SK-N-SH (cell line): ENCODE measurements at regions not wholly inside any gene's neighbourhood (a gene's known extent, or its start where the extent isn't known, plus 50 kb on each side); places are given as distances from the start of the nearest gene placed in this dataset.

ENCODE experiments used
- CTCF ChIA-PET: fragments of 300-600, 350-600 bp; formaldehyde crosslinking; extraction: SDS; loops from one replicate; lab custom pipeline; 2021; lab: Yijun Ruan, JAX
- POLR2A ChIA-PET: fragments of 350-600 bp; sonication (Branson Sonifier 250); formaldehyde crosslinking; extraction: SDS; loops from one replicate; lab custom pipeline; 2020; ENCODE audit warnings: antibody characterized with exemption, inconsistent platforms; lab: Yijun Ruan, JAX
- DNase-seq: peaks from one replicate; pipeline ENCODE4 v3.0.0; 2012
- H2AFZ ChIP-seq: fragments of 200-600 bp; sonication (generic); 2 replicates; pipeline ENCODE4 v1.8.1; 2016; ENCODE audit warnings: antibody characterized with exemption, mild to moderate bottlenecking, low read depth
- H3F3A ChIP-seq: fragments of 200-600 bp; sonication (generic); replicated peaks from 2 replicates; pipeline ENCODE3; 2016; ENCODE audit warnings: antibody characterized with exemption, mild to moderate bottlenecking; ENCODE audit not compliant: insufficient read depth
- H3K27ac ChIP-seq, 2 experiments: fragments of 200-500 bp in 1 of 2; fragments of 200-600 bp in 1 of 2; sonication (Bioruptor generic) in 1 of 2; sonication (generic), shearing (Covaris generic) in 1 of 2; 2 replicates each; pipeline versions ENCODE4 v1.5.1 to v1.6.1; 2014 to 2016; ENCODE audit warnings: low read depth in 2 of 2, inconsistent platforms in 1 of 2, low read length in 1 of 2, mild to moderate bottlenecking in 1 of 2, mixed read lengths in 1 of 2
- H3K27me3 ChIP-seq: fragments of 200-600 bp; sonication (generic), shearing (Covaris generic); 2 replicates; pipeline ENCODE4 v1.6.1; 2016; ENCODE audit warnings: mixed run types; ENCODE audit not compliant: insufficient read depth
- H3K36me3 ChIP-seq, 2 experiments: fragments of 200-500 bp in 1 of 2; fragments of 200-600 bp in 1 of 2; sonication (Bioruptor generic) in 1 of 2; sonication (generic) in 1 of 2; replicated peaks in 1 of 2; 2 replicates each; pipeline versions ENCODE3 to v1.5.1; 2014 to 2016; ENCODE audit warnings: low read length in 1 of 2, mild to moderate bottlenecking in 1 of 2; ENCODE audit not compliant: insufficient read depth in 2 of 2, control insufficient read depth in 1 of 2
- H3K4me1 ChIP-seq, 2 experiments: fragments of 200-500 bp in 1 of 2; fragments of 200-600 bp in 1 of 2; sonication (Bioruptor generic) in 1 of 2; sonication (generic), shearing (Covaris generic) in 1 of 2; 2 replicates each; pipeline versions ENCODE4 v1.5.1 to v1.6.1; 2014 to 2016; ENCODE audit warnings: low read depth in 1 of 2, low read length in 1 of 2, mixed run types in 1 of 2; ENCODE audit not compliant: insufficient read depth in 2 of 2, control insufficient read depth in 1 of 2
- H3K4me2 ChIP-seq: fragments of 200-600 bp; sonication (generic), shearing (Covaris generic); 2 replicates; pipeline ENCODE4 v1.6.1; 2017; ENCODE audit warnings: mixed run types
- H3K4me3 ChIP-seq, 2 experiments: fragments of 200-500 bp in 1 of 2; fragments of 200-600 bp in 1 of 2; sonication (Bioruptor generic) in 1 of 2; sonication (generic), shearing (Covaris generic) in 1 of 2; 2 replicates each; pipeline versions ENCODE4 v1.5.1 to v1.8.1; 2014 to 2016; ENCODE audit warnings: low read depth in 2 of 2, inconsistent platforms in 1 of 2, low read length in 1 of 2, mild to moderate bottlenecking in 1 of 2, mixed read lengths in 1 of 2, moderate library complexity in 1 of 2
- H3K79me2 ChIP-seq: fragments of 200-600 bp; sonication (generic); 2 replicates; pipeline ENCODE4 v1.8.1; 2017; ENCODE audit warnings: mild to moderate bottlenecking; ENCODE audit not compliant: insufficient read depth
- H3K9ac ChIP-seq: fragments of 200-600 bp; sonication (generic); 2 replicates; pipeline ENCODE4 v1.6.1; 2017; ENCODE audit warnings: mixed run types
- H3K9me2 ChIP-seq: fragments of 200-600 bp; sonication (generic); 2 replicates; pipeline ENCODE4 v1.6.1; 2017; ENCODE audit warnings: mixed run types
- H3K9me3 ChIP-seq: fragments of 200-600 bp; sonication (generic); 2 replicates; pipeline ENCODE4 v1.6.1; 2017; ENCODE audit warnings: mixed run types, mild to moderate bottlenecking, moderate library complexity
- H4K20me1 ChIP-seq: fragments of 200-600 bp; sonication (generic); 2 replicates; pipeline ENCODE4 v1.6.1; 2017; ENCODE audit warnings: mild to moderate bottlenecking, mixed run types; ENCODE audit not compliant: insufficient read depth
- CHD2 ChIP-seq: fragments of 150-350 bp; IDR thresholded peaks from 2 replicates; pipeline ENCODE4 v1.6.1; 2018; ENCODE audit warnings: low read length; ENCODE audit not compliant: partially characterized antibody
- ELF1 ChIP-seq: IDR thresholded peaks from 2 replicates; pipeline ENCODE4 v1.4.0; 2012
- EP300 ChIP-seq, 2 experiments: IDR thresholded peaks; 2 replicates each; pipeline versions ENCODE4 v1.4.0 to v1.6.1; 2012; ENCODE audit warnings: borderline replicate concordance in 1 of 2, low read depth in 1 of 2, low read length in 1 of 2
- EZH2phosphoT487 ChIP-seq: fragments of 200-600 bp; sonication (generic); IDR thresholded peaks from 2 replicates; pipeline ENCODE4 v1.6.1; 2017; ENCODE audit warnings: low read depth, mixed run types, mild to moderate bottlenecking, antibody characterized with exemption, moderate library complexity, borderline replicate concordance
- FOSL2 ChIP-seq: IDR thresholded peaks from 2 replicates; pipeline ENCODE4 v1.4.0; 2012; ENCODE audit warnings: low read depth, mild to moderate bottlenecking, moderate library complexity, borderline replicate concordance
- FOXJ3 ChIP-seq: sonication (generic); formaldehyde crosslinking; IDR thresholded peaks from 2 replicates; pipeline ENCODE4 v1.5.1; 2020; ENCODE audit warnings: mild to moderate bottlenecking, missing genetic modification reagents
- FOXM1 ChIP-seq: IDR thresholded peaks from 2 replicates; pipeline ENCODE4 v1.4.0; 2012; ENCODE audit warnings: low read depth, mild to moderate bottlenecking
- GATA2 ChIP-seq: sonication (generic); formaldehyde crosslinking; IDR thresholded peaks from 2 replicates; pipeline ENCODE4 v1.5.0; 2020; ENCODE audit warnings: mild to moderate bottlenecking, missing genetic modification reagents
- MEF2A ChIP-seq: IDR thresholded peaks from 2 replicates; pipeline ENCODE4 v1.4.0; 2012; ENCODE audit warnings: low read depth, borderline replicate concordance
- MXI1 ChIP-seq: IDR thresholded peaks from 2 replicates; pipeline ENCODE4 v1.6.1; 2012; ENCODE audit warnings: mild to moderate bottlenecking, low read depth, low read length, improper control_type of control experiment
- NFIC ChIP-seq: IDR thresholded peaks from 2 replicates; pipeline ENCODE4 v1.4.0; 2012; ENCODE audit warnings: borderline replicate concordance
- POLR2AphosphoS5 ChIP-seq: IDR thresholded peaks from 2 replicates; pipeline ENCODE4 v1.6.1; 2012; ENCODE audit warnings: low read depth, low read length
- RAD21 ChIP-seq: IDR thresholded peaks from 2 replicates; pipeline ENCODE4 v1.6.1; 2012; ENCODE audit warnings: mild to moderate bottlenecking, low read length
- RCOR1 ChIP-seq: fragments of 150-350 bp; IDR thresholded peaks from 2 replicates; pipeline ENCODE4 v1.6.1; 2017; ENCODE audit warnings: antibody characterized with exemption, low read length
- RXRA ChIP-seq: IDR thresholded peaks from 2 replicates; pipeline ENCODE4 v1.4.0; 2012; ENCODE audit warnings: low read depth, mild to moderate bottlenecking, borderline replicate concordance
- SMC3 ChIP-seq: IDR thresholded peaks from 2 replicates; pipeline ENCODE4 v1.6.1; 2012; ENCODE audit warnings: low read depth, low read length, improper control_type of control experiment
- TCF12 ChIP-seq: IDR thresholded peaks from 2 replicates; pipeline ENCODE4 v1.4.0; 2012
- WGBS: methylation state at CpG from one replicate; pipeline ENCODE4 v1.1.6; 2017; ENCODE audit warnings: low lambda C conversion rate; 5-methylcytosine and 5-hydroxymethylcytosine counted together
- TF ChIP-seq, protein P1 (sequence below): IDR thresholded peaks from 2 replicates; pipeline ENCODE4 v1.6.1; 2012; ENCODE audit warnings: mild to moderate bottlenecking, low read depth, low read length, moderate library complexity
- TF ChIP-seq, protein P2 (sequence below): IDR thresholded peaks from 2 replicates; pipeline ENCODE4 v1.4.0; 2012; ENCODE audit warnings: low read depth, borderline replicate concordance
- TF ChIP-seq, protein P3 (sequence below): fragments of 150-350 bp; IDR thresholded peaks from 2 replicates; pipeline ENCODE4 v1.6.1; 2017; ENCODE audit warnings: antibody characterized with exemption, low read length, low read depth, borderline replicate concordance
- TF ChIP-seq, protein P4 (sequence below): fragments of 150-350 bp; IDR thresholded peaks from 2 replicates; pipeline ENCODE4 v1.6.1; 2016; ENCODE audit warnings: mild to moderate bottlenecking, low read depth, low read length
- TF ChIP-seq, protein P5 (sequence below): IDR thresholded peaks from 2 replicates; pipeline ENCODE4 v1.4.0; 2012; ENCODE audit warnings: low read depth

DNA sequence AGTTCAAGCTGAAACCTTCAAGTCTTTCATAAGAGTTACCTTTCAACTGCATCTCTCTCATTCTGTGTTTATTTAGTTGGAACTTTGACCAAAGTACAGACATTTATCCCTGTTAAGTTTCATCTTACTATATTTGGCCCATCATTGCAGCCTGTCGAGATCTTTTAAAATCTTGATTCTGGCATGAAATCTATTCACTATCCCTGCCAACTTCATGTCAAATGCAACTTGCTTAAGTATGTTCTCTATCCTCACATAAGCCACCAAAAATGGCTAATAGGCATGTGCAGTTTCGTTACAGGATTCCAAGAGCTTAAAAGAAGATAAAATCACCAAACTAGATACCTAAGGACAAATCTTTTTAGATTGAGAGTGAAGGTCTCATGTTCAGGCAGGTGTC is 117.5 kb upstream of the KCNQ5 start:
- CTCF ChIA-PET: no interaction called here
- no peak overlapping the region for H2AFZ ChIP-seq

DNA sequence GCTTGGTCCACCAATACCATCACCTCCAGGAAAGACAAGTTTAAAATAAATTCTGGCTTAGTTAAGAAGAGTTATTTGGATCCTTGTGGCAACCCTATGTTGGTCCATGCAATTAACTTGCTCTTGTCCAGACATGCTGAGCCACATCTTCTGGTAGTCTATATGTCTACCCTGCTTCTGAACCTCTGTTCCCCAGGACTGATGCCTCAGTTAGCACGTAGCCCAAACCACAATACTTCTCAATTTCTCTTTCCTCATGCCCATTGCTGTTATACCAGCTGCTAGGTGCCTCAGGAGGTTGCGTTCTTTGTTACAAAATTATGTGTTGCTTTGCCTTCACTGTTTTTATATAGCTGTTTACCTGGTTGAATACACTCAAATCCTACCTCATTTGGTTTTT is 116.4 kb upstream of the KCNQ5 start:
- Histone ChIP-seq H3F3A (no peaks in the 10 kb centered on the region), H2AFZ (no peak overlapping the region), H4K20me1 (no peaks in the 10 kb centered on the region), H3K9me2 (no peaks in the 10 kb centered on the region), H3K27me3 (no peaks in the 10 kb centered on the region), H3K27ac (no peak overlapping the region), H3K9ac (no peak overlapping the region), H3K4me3 (no peak overlapping the region), H3K4me2 (no peak overlapping the region), H3K4me1 (no peaks in the 10 kb centered on the region), H3K9me3 (no peaks in the 10 kb centered on the region), H3K36me3 (no peaks in the 10 kb centered on the region), H3K79me2 (no peaks in the 10 kb centered on the region)
- 75% methylated on average over 2 of the region's 2 CpGs for WGBS
- no peak for DNase-seq
- POLR2A ChIA-PET: no interaction called here
- CTCF ChIA-PET: no interaction called here
- no peak for TF ChIP-seq POLR2AphosphoS5
- TF ChIP-seq RCOR1: no peak
- TF ChIP-seq FOSL2: no peak
- TF ChIP-seq GATA2 (CRISPR knock-in tag): no peak
- TF ChIP-seq EZH2phosphoT487: no peak
- no peak for TF ChIP-seq NFIC
- TF ChIP-seq MEF2A: no peak
- TF ChIP-seq, protein P1, sequence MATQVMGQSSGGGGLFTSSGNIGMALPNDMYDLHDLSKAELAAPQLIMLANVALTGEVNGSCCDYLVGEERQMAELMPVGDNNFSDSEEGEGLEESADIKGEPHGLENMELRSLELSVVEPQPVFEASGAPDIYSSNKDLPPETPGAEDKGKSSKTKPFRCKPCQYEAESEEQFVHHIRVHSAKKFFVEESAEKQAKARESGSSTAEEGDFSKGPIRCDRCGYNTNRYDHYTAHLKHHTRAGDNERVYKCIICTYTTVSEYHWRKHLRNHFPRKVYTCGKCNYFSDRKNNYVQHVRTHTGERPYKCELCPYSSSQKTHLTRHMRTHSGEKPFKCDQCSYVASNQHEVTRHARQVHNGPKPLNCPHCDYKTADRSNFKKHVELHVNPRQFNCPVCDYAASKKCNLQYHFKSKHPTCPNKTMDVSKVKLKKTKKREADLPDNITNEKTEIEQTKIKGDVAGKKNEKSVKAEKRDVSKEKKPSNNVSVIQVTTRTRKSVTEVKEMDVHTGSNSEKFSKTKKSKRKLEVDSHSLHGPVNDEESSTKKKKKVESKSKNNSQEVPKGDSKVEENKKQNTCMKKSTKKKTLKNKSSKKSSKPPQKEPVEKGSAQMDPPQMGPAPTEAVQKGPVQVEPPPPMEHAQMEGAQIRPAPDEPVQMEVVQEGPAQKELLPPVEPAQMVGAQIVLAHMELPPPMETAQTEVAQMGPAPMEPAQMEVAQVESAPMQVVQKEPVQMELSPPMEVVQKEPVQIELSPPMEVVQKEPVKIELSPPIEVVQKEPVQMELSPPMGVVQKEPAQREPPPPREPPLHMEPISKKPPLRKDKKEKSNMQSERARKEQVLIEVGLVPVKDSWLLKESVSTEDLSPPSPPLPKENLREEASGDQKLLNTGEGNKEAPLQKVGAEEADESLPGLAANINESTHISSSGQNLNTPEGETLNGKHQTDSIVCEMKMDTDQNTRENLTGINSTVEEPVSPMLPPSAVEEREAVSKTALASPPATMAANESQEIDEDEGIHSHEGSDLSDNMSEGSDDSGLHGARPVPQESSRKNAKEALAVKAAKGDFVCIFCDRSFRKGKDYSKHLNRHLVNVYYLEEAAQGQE: no peak
- TF ChIP-seq MXI1: no peak
- TF ChIP-seq, protein P2, sequence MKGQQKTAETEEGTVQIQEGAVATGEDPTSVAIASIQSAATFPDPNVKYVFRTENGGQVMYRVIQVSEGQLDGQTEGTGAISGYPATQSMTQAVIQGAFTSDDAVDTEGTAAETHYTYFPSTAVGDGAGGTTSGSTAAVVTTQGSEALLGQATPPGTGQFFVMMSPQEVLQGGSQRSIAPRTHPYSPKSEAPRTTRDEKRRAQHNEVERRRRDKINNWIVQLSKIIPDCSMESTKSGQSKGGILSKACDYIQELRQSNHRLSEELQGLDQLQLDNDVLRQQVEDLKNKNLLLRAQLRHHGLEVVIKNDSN: no peak
- no peak for TF ChIP-seq FOXJ3
- TF ChIP-seq SMC3: no peak

More for the DNA sequence above, 117.5 kb upstream of the KCNQ5 start:
- H3K9me3 ChIP-seq: no peaks in the 10 kb centered on the region
- H3F3A ChIP-seq: no peaks in the 10 kb centered on the region
- H3K27me3 ChIP-seq: no peaks in the 10 kb centered on the region
- no peaks in the 10 kb centered on the region for H4K20me1 ChIP-seq
- POLR2A ChIA-PET: no interaction called here
- H3K9me2 ChIP-seq: no peaks in the 10 kb centered on the region
- no peaks in the 10 kb centered on the region for H3K4me1 ChIP-seq
- H3K36me3 ChIP-seq: no peaks in the 10 kb centered on the region
- H3K4me3 ChIP-seq: no peak overlapping the region
- H3K27ac ChIP-seq: peak overlapping the region in 1 of 2 experiments; percentile 9; a peak in 1 of 4 replicates
- no peaks in the 10 kb centered on the region for H3K79me2 ChIP-seq
- H3K9ac ChIP-seq: no peak overlapping the region
- TF ChIP-seq, protein P3, sequence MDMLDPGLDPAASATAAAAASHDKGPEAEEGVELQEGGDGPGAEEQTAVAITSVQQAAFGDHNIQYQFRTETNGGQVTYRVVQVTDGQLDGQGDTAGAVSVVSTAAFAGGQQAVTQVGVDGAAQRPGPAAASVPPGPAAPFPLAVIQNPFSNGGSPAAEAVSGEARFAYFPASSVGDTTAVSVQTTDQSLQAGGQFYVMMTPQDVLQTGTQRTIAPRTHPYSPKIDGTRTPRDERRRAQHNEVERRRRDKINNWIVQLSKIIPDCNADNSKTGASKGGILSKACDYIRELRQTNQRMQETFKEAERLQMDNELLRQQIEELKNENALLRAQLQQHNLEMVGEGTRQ: no peak
- no peak for TF ChIP-seq GATA2 (CRISPR knock-in tag)
- no peak for TF ChIP-seq RXRA
- TF ChIP-seq, protein P4, sequence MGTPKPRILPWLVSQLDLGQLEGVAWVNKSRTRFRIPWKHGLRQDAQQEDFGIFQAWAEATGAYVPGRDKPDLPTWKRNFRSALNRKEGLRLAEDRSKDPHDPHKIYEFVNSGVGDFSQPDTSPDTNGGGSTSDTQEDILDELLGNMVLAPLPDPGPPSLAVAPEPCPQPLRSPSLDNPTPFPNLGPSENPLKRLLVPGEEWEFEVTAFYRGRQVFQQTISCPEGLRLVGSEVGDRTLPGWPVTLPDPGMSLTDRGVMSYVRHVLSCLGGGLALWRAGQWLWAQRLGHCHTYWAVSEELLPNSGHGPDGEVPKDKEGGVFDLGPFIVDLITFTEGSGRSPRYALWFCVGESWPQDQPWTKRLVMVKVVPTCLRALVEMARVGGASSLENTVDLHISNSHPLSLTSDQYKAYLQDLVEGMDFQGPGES: no peak
- no peak for TF ChIP-seq CHD2
- TF ChIP-seq SMC3: no peak
- TF ChIP-seq, protein P5, sequence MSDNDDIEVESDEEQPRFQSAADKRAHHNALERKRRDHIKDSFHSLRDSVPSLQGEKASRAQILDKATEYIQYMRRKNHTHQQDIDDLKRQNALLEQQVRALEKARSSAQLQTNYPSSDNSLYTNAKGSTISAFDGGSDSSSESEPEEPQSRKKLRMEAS: no peak
- TF ChIP-seq TCF12: no peak
- TF ChIP-seq EZH2phosphoT487: no peak
- no peak for TF ChIP-seq MXI1
- no peak for TF ChIP-seq ELF1
- TF ChIP-seq RAD21: no peak
- TF ChIP-seq EP300 (IDR thresholded peaks at IDR 0.05; ENCODE audit: borderline replicate concordance in 1 of 2, low read depth in 1 of 2, low read length in 1 of 2): no peak
- no peak for TF ChIP-seq FOXM1
- TF ChIP-seq FOXJ3: no peak
- no peak for TF ChIP-seq POLR2AphosphoS5
- no peak for TF ChIP-seq FOSL2
- no peak for DNase-seq
- WGBS: 39% methylated on average over 2 of the region's 2 CpGs
- H3K4me2 ChIP-seq: no peak overlapping the region
